Neural progenitor cell (in vitro differentiated cells): ENCODE measurements at regions not wholly inside any gene's neighbourhood (a gene's known extent, or its start where the extent isn't known, plus 50 kb on each side); places are given as distances from the start of the nearest gene placed in this dataset.
A peak's percentile ranks its signal among the peaks of the same experiment; 100 is the strongest.

Experiments used
- DNase-seq: peaks from one replicate; pipeline ENCODE4 v3.0.0-alpha.2; 2016; ENCODE audit warnings: low spot score
- H2AFZ ChIP-seq: fragments of 200-600 bp; sonication (generic); replicated peaks from 2 replicates; pipeline ENCODE4 v1.6.1; 2016; ENCODE audit warnings: antibody characterized with exemption
- H3F3A ChIP-seq: fragments of 200-600 bp; sonication (generic); 2 replicates; pipeline ENCODE4 v1.6.1; 2016; ENCODE audit warnings: antibody characterized with exemption, low read depth
- H3K27ac ChIP-seq: fragments of 200-600 bp; sonication (generic); 2 replicates; pipeline ENCODE4 v1.5.1; 2016; ENCODE audit warnings: mild to moderate bottlenecking
- H3K27me3 ChIP-seq: fragments of 200-600 bp; sonication (generic); 2 replicates; pipeline ENCODE4 v1.6.1; 2016; ENCODE audit warnings: mild to moderate bottlenecking, moderate library complexity
- H3K36me3 ChIP-seq: fragments of 200-600 bp; sonication (generic); 2 replicates; pipeline ENCODE4 v1.5.1; 2016
- H3K4me1 ChIP-seq: fragments of 200-600 bp; sonication (generic); 2 replicates; pipeline ENCODE4 v1.6.1; 2016; ENCODE audit warnings: mixed run types
- H3K4me2 ChIP-seq: fragments of 200-600 bp; sonication (generic); 2 replicates; pipeline ENCODE4 v1.6.1; 2016
- H3K4me3 ChIP-seq: fragments of 200-600 bp; sonication (generic); 2 replicates; pipeline ENCODE4 v1.5.1; 2016
- H3K79me2 ChIP-seq: fragments of 200-600 bp; sonication (generic); 2 replicates; pipeline ENCODE4 v1.6.1; 2016; ENCODE audit warnings: low read depth
- H3K9ac ChIP-seq: fragments of 200-600 bp; sonication (generic); 2 replicates; pipeline ENCODE4 v1.6.1; 2016
- H3K9me3 ChIP-seq: fragments of 200-600 bp; sonication (generic); 2 replicates; pipeline ENCODE4 v1.5.1; 2016; ENCODE audit warnings: low read depth
- H4K20me1 ChIP-seq: fragments of 200-600 bp; sonication (generic); 2 replicates; pipeline ENCODE4 v1.6.1; 2016; ENCODE audit warnings: low read depth
- H3K27ac Mint-ChIP-seq: 3 replicates; pipeline ENCODE4 v1.8.0; 2021; ENCODE audit warnings: mixed read lengths
- H3K27me3 Mint-ChIP-seq: 2 replicates; pipeline ENCODE4 v1.8.0; 2022; ENCODE audit warnings: low read depth, mild to moderate bottlenecking, inconsistent platforms, moderate library complexity, mixed read lengths; ENCODE audit not compliant: insufficient read depth
- H3K36me3 Mint-ChIP-seq: 3 replicates; pipeline ENCODE4 v1.8.0; 2021; ENCODE audit warnings: mixed read lengths
- H3K4me1 Mint-ChIP-seq: 3 replicates; pipeline ENCODE4 v1.8.0; 2021; ENCODE audit warnings: mixed read lengths
- H3K4me3 Mint-ChIP-seq: 3 replicates; pipeline ENCODE4 v1.8.0; 2021; ENCODE audit warnings: mild to moderate bottlenecking, moderate library complexity, mixed read lengths
- H3K9me3 Mint-ChIP-seq: 3 replicates; pipeline ENCODE4 v1.8.0; 2020; ENCODE audit warnings: mixed read lengths
- EZH2 ChIP-seq: fragments of 200-600 bp; sonication (generic); IDR thresholded peaks from 2 replicates; pipeline ENCODE4 v1.6.1; 2017; ENCODE audit warnings: antibody characterized with exemption, mild to moderate bottlenecking, moderate library complexity
- EZH2phosphoT487 ChIP-seq: fragments of 200-600 bp; sonication (generic); IDR thresholded peaks from 2 replicates; pipeline ENCODE4 v1.6.1; 2017; ENCODE audit warnings: antibody characterized with exemption
- TF ChIP-seq, protein P1 (sequence below): fragments of 200-600 bp; sonication (generic); IDR thresholded peaks from 2 replicates; pipeline ENCODE4 v1.5.1; 2017; ENCODE audit warnings: antibody characterized with exemption, mild to moderate bottlenecking

DNA sequence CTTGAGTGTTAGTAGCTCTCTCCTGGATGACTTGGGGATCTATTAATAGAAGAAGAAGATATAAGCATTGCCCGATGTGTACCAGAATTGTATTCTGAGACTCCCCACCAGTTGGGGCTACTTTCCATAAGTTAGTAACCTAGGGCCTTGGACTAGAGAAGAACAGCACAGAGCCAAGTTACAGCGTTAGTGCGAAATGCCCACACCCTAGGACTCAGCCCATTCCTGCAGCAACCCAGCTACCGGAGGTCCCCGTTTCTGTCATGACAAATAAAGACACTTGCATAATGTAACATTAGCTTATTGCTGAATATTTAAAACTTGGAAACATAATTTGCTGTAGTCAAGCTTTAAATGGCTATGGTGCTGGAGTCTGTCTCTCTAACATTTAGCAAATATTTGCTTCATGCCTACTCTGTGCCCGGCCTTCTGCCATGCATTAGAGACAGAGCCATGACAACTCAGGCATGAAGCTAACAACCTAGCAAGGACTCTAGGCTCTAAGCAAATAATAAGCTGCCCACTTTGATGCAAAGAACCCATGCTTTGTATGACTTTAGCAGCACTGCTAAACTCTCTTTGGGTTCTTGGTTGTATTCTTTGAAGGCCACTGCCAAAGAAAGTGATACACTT lies 103.4 kb upstream of the COL21A1 start:
- Histone ChIP-seq H3K27ac (no peak overlapping the region), H3K27me3 (no peaks in the 10 kb centered on the region), H3K9ac (no peak overlapping the region), H3K36me3 (no peaks in the 10 kb centered on the region), H3F3A (no peaks in the 10 kb centered on the region), H3K9me3 (no peaks in the 10 kb centered on the region), H4K20me1 (no peaks in the 10 kb centered on the region), H2AFZ (no peak overlapping the region), H3K79me2 (no peaks in the 10 kb centered on the region), H3K4me3 (no peak overlapping the region), H3K4me1 (peaks cover 7% of the 10 kb centered on the region), H3K4me2 (no peak overlapping the region)
- no peak for DNase-seq
- TF ChIP-seq EZH2phosphoT487 (no peak), EZH2 (no peak)
- TF ChIP-seq, protein P1, sequence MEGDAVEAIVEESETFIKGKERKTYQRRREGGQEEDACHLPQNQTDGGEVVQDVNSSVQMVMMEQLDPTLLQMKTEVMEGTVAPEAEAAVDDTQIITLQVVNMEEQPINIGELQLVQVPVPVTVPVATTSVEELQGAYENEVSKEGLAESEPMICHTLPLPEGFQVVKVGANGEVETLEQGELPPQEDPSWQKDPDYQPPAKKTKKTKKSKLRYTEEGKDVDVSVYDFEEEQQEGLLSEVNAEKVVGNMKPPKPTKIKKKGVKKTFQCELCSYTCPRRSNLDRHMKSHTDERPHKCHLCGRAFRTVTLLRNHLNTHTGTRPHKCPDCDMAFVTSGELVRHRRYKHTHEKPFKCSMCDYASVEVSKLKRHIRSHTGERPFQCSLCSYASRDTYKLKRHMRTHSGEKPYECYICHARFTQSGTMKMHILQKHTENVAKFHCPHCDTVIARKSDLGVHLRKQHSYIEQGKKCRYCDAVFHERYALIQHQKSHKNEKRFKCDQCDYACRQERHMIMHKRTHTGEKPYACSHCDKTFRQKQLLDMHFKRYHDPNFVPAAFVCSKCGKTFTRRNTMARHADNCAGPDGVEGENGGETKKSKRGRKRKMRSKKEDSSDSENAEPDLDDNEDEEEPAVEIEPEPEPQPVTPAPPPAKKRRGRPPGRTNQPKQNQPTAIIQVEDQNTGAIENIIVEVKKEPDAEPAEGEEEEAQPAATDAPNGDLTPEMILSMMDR: no peak
- Mint-ChIP-seq H3K27me3 (peaks cover 8% of the 10 kb centered on the region), H3K36me3 (no peaks in the 10 kb centered on the region), H3K27ac (no peak overlapping the region), H3K9me3 (peaks cover 10% of the 10 kb centered on the region), H3K4me3 (no peak overlapping the region), H3K4me1 (peaks cover 3% of the 10 kb centered on the region)

DNA sequence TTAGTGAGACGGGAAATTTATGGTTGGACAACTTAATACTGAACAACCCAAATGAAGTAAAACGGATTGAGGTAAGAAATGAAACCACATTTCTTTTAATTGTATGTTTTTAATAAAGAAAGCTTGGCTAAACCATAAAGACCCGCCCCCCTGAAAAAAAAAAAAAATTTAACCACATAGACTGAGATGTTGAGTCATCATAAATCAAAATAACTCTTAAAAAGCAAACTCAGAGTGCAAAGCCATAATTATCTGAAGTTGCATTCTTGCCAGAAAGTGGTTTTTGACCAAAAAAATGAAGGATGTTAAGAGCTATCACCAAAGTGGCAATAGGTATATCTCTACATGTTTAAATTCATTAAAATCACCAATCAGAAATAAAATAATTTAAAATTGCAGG lies 101.8 kb upstream of the COL21A1 start:
- H2AFZ ChIP-seq: no peak overlapping the region

GRCh38 chr6:56348578-56348977 lies 101.2 kb upstream of the COL21A1 start:
- no peaks in the 10 kb centered on the region for H3K36me3 Mint-ChIP-seq
- H2AFZ ChIP-seq: peak overlapping the region; percentile 78

More for the DNA sequence above, 101.8 kb upstream of the COL21A1 start:
- no peaks in the 10 kb centered on the region for H4K20me1 ChIP-seq
- Mint-ChIP-seq H3K9me3 (peaks cover 10% of the 10 kb centered on the region), H3K4me1 (no peaks in the 10 kb centered on the region), H3K36me3 (no peaks in the 10 kb centered on the region), H3K4me3 (no peak overlapping the region), H3K27ac (no peak overlapping the region), H3K27me3 (peaks cover 8% of the 10 kb centered on the region)
- no peak overlapping the region for H3K9ac ChIP-seq
- no peaks in the 10 kb centered on the region for H3K36me3 ChIP-seq
- H3K79me2 ChIP-seq: no peaks in the 10 kb centered on the region
- no peak overlapping the region for H3K4me3 ChIP-seq
- peaks cover 7% of the 10 kb centered on the region for H3K4me1 ChIP-seq
- no peak for DNase-seq
- no peak for TF ChIP-seq EZH2phosphoT487
- no peak for TF ChIP-seq EZH2
- TF ChIP-seq, protein P1: no peak
- no peaks in the 10 kb centered on the region for H3F3A ChIP-seq
- no peaks in the 10 kb centered on the region for H3K9me3 ChIP-seq
- no peak overlapping the region for H3K4me2 ChIP-seq
- H3K27me3 ChIP-seq: no peaks in the 10 kb centered on the region
- H3K27ac ChIP-seq: no peak overlapping the region

More at GRCh38 chr6:56348578-56348977, 101.2 kb upstream of the COL21A1 start:
- no peaks in the 10 kb centered on the region for H3F3A ChIP-seq
- peaks cover 7% of the 10 kb centered on the region for H3K4me1 ChIP-seq
- no peak overlapping the region for H3K4me2 ChIP-seq
- no peaks in the 10 kb centered on the region for H3K27me3 ChIP-seq
- no peak for TF ChIP-seq EZH2
- TF ChIP-seq, protein P1: no peak
- no peak for TF ChIP-seq EZH2phosphoT487
- DNase-seq: no peak
- H4K20me1 ChIP-seq: no peaks in the 10 kb centered on the region
- no peak overlapping the region for H3K9ac ChIP-seq
- Mint-ChIP-seq H3K4me1 (no peaks in the 10 kb centered on the region), H3K4me3 (no peak overlapping the region), H3K27me3 (peaks cover 8% of the 10 kb centered on the region), H3K27ac (no peak overlapping the region), H3K9me3 (peaks cover 9% of the 10 kb centered on the region)
- H3K27ac ChIP-seq: no peak overlapping the region
- no peaks in the 10 kb centered on the region for H3K36me3 ChIP-seq
- no peaks in the 10 kb centered on the region for H3K79me2 ChIP-seq
- no peaks in the 10 kb centered on the region for H3K9me3 ChIP-seq
- no peak overlapping the region for H3K4me3 ChIP-seq
